Lower leg skin (tissue), 3 donors: ENCODE measurements at regions not wholly inside any gene's neighbourhood (a gene's known extent, or its start where the extent isn't known, plus 50 kb on each side); places are given as distances from the start of the nearest gene placed in this dataset.

Source experiments
- CTCF ChIP-seq, 3 donors: fragments of 450-650 bp; IDR thresholded peaks; one replicate each; pipeline ENCODE4 v1.5.1; 2016; ENCODE audit warnings: antibody characterized with exemption in 3 of 3, mild to moderate bottlenecking in 3 of 3, moderate library complexity in 2 of 3
- POLR2A ChIP-seq, 2 donors: fragments of 450-650 bp; IDR thresholded peaks; one replicate each; pipeline ENCODE4 v1.6.1; 2016 to 2017; ENCODE audit warnings: antibody characterized with exemption in 2 of 2, mild to moderate bottlenecking in 1 of 2, moderate library complexity in 1 of 2

GRCh38 chr10:4049348-4049747, 264.3 kb upstream of the KLF6 start:
- no peak for TF ChIP-seq CTCF (IDR thresholded peaks at IDR 0.05)
- no peak for TF ChIP-seq POLR2A (IDR thresholded peaks at IDR 0.05)
